ENCODE measurements at regions not wholly inside any gene's neighbourhood (a gene's known extent, or its start where the extent isn't known, plus 50 kb on each side); places are given as distances from the start of the nearest gene placed in this dataset.

GRCh38 chr10:89904755-89905154 is 203.4 kb downstream of the KIF20B start (continued):
- no peak for TF ChIP-seq NR2F2 (IDR thresholded peaks at IDR 0.05)
- TF ChIP-seq GABPA (IDR thresholded peaks at IDR 0.05 in 1 of 2, conservative IDR thresholded peaks at IDR 0.05 in 1 of 2), result no peak

GRCh38 chr10:89909752-89910151 is 208.4 kb downstream of the KIF20B start:
- H3K27me3 ChIP-seq (ENCODE audit: control insufficient read depth in 4 of 4, insufficient read depth in 4 of 4, low read length in 3 of 4), result no peaks in the 10 kb centered on the region

More at GRCh38 chr10:89909752-89910151, 208.4 kb downstream of the KIF20B start:
- Histone ChIP-seq H3K27ac (ENCODE audit: low read depth in 1 of 2, low read length in 2 of 2) (no peak overlapping the region), H3K9me3 (ENCODE audit: control insufficient read depth in 4 of 4, low read length in 3 of 4) (no peaks in the 10 kb centered on the region), H3K36me3 (ENCODE audit: control insufficient read depth in 4 of 4, insufficient read depth in 3 of 4, low read depth in 1 of 4, low read length in 3 of 4) (no peaks in the 10 kb centered on the region), H3K4me3 (ENCODE audit: low read depth in 1 of 3, low read length in 3 of 3) (no peak overlapping the region), H3K4me1 (ENCODE audit: control insufficient read depth in 4 of 4, insufficient read depth in 4 of 4, low read length in 3 of 4) (no peaks in the 10 kb centered on the region), H3K9ac (ENCODE audit: low read depth in 1 of 2, low read length in 2 of 2) (no peak overlapping the region)
- DNase-seq (ENCODE audit: low spot score), result no peak
- 57% methylated on average over 3 of the region's 3 CpGs for WGBS
- TF ChIP-seq YY1 (IDR thresholded peaks at IDR 0.05), result no peak
- TF ChIP-seq HNF4G (IDR thresholded peaks at IDR 0.05), result no peak
- no peak for TF ChIP-seq HNF4A (conservative IDR thresholded peaks at IDR 0.05)
- no peak for TF ChIP-seq FOXA2 (IDR thresholded peaks at IDR 0.05)
- TF ChIP-seq SP1 (IDR thresholded peaks at IDR 0.05), result no peak
- TF ChIP-seq ATF3 (IDR thresholded peaks at IDR 0.05), result no peak
- no peak for TF ChIP-seq EGR1 (IDR thresholded peaks at IDR 0.05; ENCODE audit: low read depth in 2 of 2)
- TF ChIP-seq TAF1 (conservative IDR thresholded peaks at IDR 0.05), result no peak
- no peak for TF ChIP-seq CTCF (IDR thresholded peaks at IDR 0.05; ENCODE audit: low read depth, low read length, missing input control)
- no peak for TF ChIP-seq ZBTB33 (IDR thresholded peaks at IDR 0.05)
- no peak for TF ChIP-seq FOXA1 (IDR thresholded peaks at IDR 0.05)
- TF ChIP-seq JUND (IDR thresholded peaks at IDR 0.05), result no peak
- no peak for TF ChIP-seq GABPA (IDR thresholded peaks at IDR 0.05 in 1 of 2, conservative IDR thresholded peaks at IDR 0.05 in 1 of 2)
- TF ChIP-seq RXRA (IDR thresholded peaks at IDR 0.05), result no peak
- no peak for TF ChIP-seq REST (IDR thresholded peaks at IDR 0.05)
- TF ChIP-seq RAD21 (IDR thresholded peaks at IDR 0.05), result no peak
- no peak for TF ChIP-seq MAX (IDR thresholded peaks at IDR 0.05)
